NCI-H1436 (cell line): ENCODE measurements at regions not wholly inside any gene's neighbourhood (a gene's known extent, or its start where the extent isn't known, plus 50 kb on each side); places are given as distances from the start of the nearest gene placed in this dataset.
A peak's percentile ranks its signal among the peaks of the same experiment; 100 is the strongest.
"Not testable (repeated sequence)": the region's sequence is repeated elsewhere in the genome, so short reads cannot be mapped to it uniquely, and the experiment has no call there.

Experiments used
- DNase-seq: peaks from one replicate; lab custom pipeline; 2025; lab: John Stamatoyannopoulos, UW

- DNase-seq, result no peak
Observed at GRCh38 chr2:185265747-185266146, 472.9 kb upstream of the FSIP2 start.

DNA sequence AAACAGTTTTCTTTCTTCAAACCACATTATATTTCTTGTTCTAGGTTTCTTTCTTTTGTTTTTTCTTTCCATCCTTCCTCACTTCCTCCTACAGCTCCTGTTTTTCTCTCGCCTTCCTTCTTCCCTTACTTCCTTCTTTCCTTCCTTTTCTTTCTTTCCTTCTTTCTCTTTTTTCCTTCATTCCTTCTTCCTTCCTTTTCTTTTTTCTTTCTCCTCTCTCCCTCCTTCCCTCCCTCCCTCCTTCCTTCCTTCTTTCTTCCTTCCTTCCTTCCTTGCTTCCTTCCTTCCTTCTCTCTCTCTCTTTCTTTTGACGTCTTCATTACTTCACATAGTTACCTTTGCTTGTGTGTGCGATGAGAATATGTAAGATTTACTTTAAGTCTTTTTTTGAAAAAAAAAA, 470.0 kb upstream of the FSIP2 start:
- no peak for DNase-seq

GRCh38 chr2:185274718-185275484, 463.7 kb upstream of the FSIP2 start:
- DNase-seq, result no peak

- not testable (repeated sequence) for DNase-seq
Observed at GRCh38 chr2:185275979-185276378, 462.6 kb upstream of the FSIP2 start.

GRCh38 chr2:185278761-185279160, 459.8 kb upstream of the FSIP2 start:
- DNase-seq, result peak; percentile 8

DNA sequence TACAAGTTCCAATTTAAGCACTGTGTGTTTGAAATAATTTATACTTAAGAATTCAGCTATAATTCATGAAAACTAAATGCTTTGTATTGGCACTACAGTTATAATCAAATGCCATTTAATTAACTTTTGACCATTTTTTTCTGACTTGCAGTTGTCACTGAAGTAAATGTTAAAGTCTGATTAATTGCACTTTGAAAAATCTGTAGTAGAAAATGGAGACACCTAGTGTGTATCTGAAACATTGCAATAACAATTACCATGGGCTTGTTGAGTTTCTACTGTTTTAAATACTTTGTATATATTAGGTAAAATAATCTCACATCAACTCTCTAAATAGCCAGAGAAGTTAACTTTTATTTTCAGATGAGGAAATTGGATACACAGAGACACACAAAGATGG, 458.6 kb upstream of the FSIP2 start:
- DNase-seq, result no peak

GRCh38 chr2:185284696-185285095, 453.9 kb upstream of the FSIP2 start:
- DNase-seq, result no peak

DNA sequence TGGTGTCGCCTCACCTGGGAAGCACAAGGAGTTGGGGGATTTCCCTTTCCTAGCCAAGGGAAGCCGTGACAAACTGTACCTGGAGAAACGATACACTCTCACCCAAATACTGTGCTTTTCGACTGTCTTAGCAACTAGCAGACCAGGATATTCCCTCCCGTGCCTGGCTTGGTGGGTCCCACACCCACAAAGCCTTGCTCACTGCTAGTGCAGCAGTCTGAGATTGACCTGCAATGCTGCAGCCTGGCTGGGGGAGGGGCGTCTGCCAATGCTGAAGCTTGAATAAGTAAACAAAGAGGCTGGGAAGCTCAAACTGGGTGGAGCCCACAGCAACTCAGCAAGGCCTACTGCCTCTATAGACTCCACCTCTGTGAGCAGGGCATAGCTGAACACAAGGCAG, 448.6 kb upstream of the FSIP2 start:
- not testable (repeated sequence) for DNase-seq

- DNase-seq, result no peak
Observed at GRCh38 chr2:185291035-185291647, 447.5 kb upstream of the FSIP2 start.

- no peak for DNase-seq
Observed at GRCh38 chr2:185299867-185300266, 438.7 kb upstream of the FSIP2 start.

- no peak for DNase-seq
Observed at GRCh38 chr2:185306119-185306518, 432.5 kb upstream of the FSIP2 start.

- DNase-seq, result no peak
Observed at GRCh38 chr2:185316383-185316782, 422.2 kb upstream of the FSIP2 start.

DNA sequence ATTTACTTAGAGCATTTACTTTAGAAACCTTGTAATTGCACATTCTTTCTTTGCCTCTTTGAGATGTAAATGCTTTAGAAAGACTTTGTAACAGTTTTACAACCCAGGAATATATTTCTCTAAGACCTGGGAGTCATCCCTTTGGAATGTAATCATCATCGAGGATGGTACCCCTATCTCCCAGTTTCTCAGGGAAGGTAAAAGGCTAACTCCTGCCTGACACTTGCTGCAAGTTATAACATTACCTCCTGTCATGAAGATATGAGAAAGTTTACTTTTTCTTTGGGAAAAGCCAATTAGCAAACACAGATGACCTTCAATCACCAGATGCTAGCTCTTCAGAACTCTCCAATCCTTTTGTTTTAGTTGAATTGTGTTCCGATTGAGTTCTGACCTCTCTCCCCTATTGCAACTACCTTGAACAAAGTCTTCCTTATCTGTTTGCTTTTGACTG, 420.3 kb upstream of the FSIP2 start:
- DNase-seq, result no peak

- DNase-seq, result no peak
Observed at GRCh38 chr2:185335879-185336278, 402.7 kb upstream of the FSIP2 start.

DNA sequence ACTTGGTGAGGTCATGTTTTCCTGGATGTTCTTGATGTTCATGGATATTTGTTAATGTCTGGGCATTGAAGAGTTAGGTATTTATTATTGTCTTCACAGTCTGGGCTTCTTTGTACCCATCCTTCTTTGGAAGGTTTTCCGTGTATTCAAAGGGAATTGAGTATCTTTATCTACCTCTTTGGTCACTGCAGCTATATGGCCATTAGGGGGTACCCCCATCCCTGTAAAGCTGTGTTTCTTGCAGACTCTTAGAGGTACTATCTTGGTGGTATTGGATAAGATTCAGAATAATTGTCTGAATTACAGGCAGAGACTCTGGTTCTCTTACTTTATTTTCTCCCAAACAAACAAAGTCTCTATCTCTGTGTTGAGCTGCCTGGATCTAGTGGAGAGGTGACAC, 401.6 kb upstream of the FSIP2 start:
- DNase-seq, result no peak

GRCh38 chr2:185338104-185338503, 400.5 kb upstream of the FSIP2 start:
- DNase-seq, result no peak

DNA sequence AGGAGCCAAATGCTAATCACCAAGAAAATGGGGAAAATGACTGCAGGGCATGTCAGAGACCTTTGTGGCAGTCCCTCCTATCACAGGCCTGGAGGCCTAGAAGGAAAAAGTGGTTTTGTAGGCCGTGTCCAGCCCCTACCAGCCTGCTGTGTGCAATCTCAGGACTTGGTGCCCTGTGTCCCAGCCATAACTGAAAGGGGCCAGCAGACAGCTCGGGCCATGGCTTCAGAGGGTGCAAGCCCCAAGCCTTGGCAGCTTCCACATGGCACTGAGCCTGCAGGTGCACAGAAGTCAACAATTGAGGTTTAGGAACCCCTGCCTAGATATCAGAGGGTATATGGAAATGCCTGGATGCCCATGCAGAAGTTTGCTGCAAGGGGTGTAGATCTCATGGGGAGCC, 391.2 kb upstream of the FSIP2 start:
- DNase-seq, result no peak

- DNase-seq, result no peak
Observed at GRCh38 chr2:185360776-185361175, 377.8 kb upstream of the FSIP2 start.

DNA sequence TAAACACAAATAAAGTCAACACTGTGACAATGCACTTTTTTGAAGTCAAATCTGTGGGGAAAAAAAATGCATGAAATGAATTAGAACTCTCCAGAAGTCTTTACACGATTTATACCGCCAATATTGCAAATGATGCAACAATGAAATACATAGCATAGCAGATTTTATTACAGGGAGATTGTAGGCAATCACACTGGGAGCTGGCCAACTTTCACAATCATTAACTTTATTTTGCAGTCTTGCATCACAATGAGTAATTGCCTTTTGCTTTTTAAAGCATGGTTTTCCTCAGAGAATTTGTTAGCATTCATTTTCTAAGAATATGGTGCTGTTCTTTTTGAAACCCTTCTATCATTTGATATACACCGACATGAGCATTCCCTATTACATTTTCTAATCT, 366.4 kb upstream of the FSIP2 start:
- DNase-seq, result no peak

DNA sequence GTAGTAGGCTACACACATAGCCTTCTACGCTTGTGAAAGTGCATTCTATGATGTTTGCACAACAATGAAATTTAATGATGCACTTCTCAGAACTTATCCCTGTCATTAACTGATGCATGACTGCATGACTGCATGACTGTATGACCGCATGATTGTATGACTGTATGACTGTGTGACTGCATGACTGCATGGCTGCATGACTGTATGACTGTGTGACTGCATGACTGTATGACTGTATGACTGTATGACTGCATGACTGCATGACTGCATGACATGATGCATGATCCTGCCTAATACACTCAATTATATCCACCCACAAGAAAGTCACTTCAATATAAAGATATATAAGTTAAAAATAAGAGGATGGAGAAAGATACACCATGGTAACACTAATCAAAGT, 365.4 kb upstream of the FSIP2 start:
- DNase-seq, result no peak

DNA sequence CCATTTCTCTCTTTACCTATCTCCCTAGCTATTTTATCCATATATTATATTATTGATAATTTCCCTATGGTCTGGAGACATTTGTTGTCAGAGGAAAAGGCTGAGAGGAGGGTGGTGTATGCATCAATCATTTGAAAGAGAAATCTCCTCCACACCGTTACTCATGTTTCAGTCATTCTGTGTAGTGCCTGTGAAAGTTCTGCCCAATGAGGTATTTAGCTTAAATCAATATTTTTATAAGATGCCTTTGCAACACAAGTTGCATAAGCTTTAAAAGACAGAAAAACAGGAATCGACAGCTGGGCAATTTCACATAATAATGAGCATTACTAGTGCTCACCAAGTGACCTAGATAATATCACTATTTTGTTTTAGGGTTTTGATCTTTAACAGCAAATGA, 363.7 kb upstream of the FSIP2 start:
- no peak for DNase-seq

- DNase-seq, result no peak
Observed at GRCh38 chr2:185375731-185376130, 362.9 kb upstream of the FSIP2 start.

DNA sequence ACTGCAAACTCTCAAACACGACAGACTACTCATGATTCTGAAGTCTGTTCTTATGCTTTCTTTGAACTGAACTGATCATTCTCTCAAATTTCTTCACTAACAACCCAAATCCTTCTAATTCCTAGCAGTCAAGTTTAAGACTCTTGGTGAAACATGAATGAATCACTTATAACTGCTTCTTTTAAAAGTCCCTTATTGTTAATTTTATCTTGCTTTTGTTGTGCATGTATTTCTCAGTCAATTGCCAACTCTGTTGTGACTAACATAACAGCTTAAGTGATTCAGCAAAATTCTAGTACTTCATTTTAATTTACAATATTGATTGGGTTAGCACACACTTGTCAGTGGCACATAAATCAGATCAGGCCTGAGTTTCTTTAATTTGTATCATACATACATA, 357.0 kb upstream of the FSIP2 start:
- no peak for DNase-seq
